Activated T-cell treated with anti-CD3 and anti-CD28 coated beads for 24 hours (primary cell): ENCODE measurements at regions not wholly inside any gene's neighbourhood (a gene's known extent, or its start where the extent isn't known, plus 50 kb on each side); places are given as distances from the start of the nearest gene placed in this dataset.

Experiments
- DNase-seq: peaks from one replicate; pipeline ENCODE4 v3.0.0-alpha.2; 2020; ENCODE audit warnings: low read depth

DNA sequence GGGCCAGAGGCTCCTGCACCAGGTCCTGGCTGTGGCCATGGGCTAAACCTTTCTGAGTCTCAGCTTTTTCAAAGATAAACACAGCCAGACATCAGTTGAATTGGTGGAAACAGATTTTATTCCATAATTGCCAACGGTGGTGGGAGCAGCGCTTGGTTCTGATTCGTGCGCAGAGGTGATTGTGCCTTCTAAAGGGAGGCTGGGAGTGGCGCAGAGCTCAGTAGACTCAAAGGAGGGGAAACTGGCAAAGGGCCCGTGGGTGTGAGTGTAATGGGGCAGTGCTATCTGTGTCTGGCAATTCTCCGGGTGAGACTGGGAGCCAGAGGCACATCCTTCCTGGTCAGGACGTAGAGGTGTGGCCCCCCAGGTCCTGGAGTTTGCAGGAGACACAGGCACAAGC is 169.4 kb upstream of the PPP1R26 start:
- no peak for DNase-seq

DNA sequence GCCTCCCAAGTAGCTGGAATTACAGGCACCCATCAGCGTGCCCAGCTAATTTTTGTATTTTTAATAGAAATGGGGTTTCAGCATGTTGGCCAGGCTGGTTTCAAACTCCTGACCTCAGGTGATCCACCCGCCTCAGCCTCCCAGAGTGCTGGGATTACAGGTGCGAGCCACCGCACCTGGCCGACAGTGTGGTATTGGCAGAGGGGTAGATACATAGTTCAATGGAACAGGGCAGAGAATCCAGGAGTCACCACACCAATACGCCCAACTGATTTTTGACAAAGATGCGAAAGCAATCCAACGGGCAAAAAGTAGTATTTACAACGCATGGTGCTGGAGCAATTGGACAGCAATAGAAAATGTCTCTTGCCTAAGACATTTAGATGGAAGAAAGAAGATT is 164.0 kb upstream of the PPP1R26 start:
- no peak for DNase-seq

DNA sequence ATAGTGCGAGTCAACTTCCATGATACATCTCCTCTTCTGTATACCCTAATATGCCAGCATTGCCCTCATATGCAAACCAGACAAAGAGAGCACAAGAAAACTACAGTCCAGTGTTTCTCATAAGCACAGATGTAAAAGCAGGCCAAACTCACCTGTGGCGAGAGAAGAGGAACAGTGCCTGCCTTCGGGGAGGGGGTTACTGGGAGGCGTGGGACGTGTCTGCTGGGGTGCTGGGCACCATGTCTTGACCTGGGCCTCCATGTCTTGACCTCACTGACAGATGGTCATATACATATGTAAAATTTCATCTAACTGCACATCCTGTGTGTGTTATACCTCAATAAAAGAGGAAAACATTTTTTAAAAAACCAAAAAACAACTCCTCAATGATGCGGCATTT is 159.3 kb upstream of the PPP1R26 start:
- DNase-seq: no peak

DNA sequence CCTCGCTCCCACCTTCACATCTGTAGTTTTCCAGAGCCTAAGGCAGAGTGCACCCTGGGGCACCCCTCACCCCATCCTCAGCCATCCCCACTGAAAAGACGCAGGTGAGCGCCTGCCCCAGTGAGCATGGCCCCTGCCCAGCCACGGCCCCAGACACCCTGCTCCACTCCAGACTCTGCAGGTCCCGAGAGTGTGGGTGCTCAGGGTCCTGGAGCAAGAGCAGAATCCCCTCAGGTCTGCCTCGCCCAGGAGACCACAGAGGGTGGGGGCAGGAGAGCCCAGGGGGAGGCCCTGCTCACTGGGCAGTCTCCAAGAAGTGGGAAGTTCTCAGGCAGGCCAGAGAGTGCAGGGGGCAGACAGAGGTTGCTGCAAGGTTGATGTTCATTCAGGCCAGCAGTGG is 158.6 kb upstream of the PPP1R26 start:
- DNase-seq: no peak

DNA sequence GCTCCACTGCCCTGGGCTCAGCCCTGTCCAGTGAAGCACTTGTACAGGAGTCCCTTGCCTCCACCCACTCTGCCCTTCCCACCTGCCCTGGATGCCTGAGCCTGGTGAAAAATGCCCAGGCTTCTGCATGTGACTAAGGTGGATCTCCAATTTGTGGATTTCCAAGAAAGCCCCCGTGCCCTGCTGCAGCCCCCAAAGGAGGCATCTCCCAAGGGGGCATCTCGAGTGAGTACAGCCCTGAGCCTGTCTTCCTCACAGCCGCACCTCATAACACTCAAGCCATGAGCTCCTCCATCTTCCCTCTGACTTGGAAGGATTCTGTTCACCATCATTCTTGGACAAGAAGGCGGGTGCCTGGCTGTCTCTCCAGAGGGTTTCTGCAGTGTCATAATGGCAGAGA is 158.0 kb upstream of the PPP1R26 start:
- DNase-seq: no peak

DNA sequence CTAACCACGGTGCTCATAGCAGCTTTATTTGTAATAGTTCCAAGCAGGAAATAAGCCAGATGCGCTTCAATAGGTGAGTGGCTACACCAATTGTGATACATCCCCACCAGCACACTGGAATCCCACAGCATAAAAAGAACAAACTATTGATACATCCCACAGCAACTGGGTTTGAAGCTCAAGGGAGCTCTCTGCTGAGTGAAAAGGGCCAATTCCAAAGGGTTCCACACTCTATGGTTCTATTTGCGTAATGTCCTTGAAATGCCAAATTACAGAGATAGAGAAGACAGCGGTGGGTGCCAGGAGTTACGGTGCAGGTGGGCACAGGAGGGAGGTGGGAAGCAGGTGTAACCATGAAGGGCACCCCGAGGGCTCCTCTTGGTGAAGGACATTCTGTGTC is 155.3 kb upstream of the PPP1R26 start:
- DNase-seq: no peak

DNA sequence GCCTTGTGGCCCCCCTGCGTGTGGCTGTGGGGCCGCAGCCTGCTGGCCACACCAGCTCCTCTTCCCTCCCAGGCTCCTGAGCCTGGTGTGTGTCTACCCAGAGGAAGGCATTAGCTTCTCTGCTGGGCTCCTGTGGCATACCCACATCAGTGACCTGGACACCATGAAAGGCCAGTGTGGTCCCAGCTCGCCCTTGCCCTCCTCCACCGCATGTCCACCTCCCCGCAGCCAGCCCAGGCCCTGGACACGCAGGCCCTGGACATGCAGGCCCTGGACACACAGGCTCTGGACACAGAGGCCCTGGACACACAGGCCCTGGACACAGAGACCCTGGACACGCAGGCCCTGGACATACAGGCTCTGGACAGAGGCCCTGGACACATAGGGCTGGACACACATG is 153.4 kb upstream of the PPP1R26 start:
- no peak for DNase-seq

DNA sequence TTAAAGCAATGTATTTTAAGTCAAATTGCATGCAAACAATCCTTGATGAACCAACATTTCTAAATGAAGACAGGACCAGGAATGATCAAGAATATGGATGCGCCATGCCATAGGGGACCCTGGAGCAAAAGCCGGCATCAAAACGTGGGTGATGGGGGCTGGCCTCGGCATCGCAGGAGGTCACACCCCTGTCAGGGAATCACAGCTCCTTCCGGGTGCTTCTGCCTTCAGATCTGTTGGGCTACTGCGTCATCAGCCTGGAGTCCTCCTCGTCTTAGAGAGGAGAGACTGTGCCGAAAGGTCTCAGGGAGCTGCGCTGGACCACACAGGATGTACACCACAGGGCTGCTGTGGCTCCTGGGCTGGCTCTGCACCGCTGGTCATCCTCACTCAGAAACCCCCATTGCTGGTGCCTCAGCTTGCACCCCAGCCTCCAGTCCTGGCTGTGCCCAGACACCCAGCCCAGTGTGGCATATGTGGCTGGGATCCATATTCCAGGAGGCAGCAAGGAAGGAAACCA is 152.9 kb upstream of the PPP1R26 start:
- no peak for DNase-seq

DNA sequence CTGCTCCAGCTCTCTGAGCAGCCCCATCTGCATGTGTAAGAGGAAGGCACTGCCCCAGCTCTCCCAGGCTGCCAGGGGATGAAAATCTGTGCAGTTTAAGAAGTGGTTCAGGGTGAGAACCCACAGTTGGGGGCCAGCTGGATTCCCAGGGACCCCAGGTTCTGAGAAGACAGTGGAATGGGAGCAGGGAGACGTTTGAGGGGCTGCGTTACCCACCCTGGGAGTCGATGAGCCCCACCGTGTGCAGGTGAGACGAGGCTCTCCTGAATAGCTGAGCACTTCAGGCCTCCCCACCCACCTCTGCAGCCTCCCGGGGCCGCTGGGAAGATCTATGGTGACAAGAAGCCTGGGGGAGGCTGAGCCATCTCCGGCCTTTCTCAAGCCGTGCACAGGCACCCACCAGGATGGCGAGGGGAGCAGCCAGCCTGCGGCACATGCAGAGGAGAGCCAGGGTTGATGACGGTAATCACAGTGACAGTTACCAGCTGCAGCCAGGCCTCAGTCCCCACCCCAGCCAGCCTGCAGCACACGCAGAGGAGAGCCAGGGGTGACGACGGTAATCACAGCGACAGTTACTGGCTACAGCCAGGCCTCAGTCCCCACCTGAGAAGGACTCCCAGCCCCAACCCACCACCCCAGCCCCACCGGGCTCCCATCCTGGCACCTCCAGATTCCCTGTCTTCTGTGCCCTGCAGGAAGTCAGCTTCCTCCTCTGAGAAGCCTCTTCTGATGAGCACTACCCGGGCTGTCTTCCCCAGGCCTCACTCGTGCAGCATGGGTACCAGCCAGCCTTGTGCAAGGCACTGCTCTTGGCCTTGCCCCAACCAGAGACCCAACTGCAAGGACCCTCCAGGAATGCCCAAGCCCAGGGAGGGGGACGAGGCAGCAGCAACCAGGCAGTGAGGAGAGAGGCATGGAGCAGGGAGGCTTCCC is 150.8 kb upstream of the PPP1R26 start:
- DNase-seq: no peak

DNA sequence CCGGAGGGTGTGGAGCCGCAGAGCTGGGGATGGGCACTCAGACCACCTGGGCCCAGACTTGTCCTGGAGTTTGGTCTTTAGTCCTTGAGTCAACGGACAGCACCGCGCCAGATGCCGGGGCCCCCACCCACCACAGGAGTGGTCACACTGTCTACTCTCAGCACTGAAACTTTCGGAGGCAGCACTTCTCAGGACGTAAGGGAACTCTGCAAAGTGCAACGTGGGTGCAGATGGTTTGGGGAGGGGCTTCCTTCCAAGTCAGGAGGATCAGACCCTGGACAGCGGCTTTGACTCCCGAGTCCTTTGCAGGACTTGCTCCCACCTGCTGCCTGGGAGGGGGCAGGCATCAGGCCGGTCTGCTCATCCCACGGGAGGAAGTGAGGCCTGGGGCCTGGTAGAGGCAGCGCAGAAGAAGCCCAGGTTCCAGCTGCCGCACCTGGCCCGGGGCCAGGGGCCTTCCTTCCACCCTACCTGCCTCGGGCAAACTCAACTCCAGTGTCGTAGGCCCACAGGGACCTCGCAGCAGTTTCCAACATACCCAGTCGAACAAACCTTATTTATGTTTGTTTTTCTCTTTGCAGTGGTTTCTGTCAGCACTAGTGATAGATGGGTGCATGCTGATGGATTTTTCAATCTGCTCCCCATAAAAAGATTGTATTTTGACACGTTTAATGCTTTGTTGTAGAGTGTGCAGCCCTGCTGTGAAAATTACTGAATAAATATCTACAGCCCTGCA is 149.8 kb upstream of the PPP1R26 start:
- DNase-seq: no peak

DNA sequence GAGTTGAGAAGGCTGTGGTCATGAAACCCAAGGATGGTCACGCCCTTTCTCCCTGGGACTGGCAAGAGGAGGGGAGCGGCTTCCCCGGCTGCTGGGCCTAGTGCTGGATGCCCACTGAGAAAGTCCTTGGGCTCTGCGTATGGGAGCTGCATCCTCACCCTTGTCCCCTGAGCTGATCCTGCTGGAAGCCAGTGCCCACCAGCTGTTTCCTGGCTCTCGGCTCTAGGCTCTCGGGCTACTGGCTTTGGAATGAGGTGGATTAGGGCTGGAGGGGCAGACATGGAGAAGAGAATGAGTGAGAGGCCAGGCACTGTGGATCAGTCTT is 149.3 kb upstream of the PPP1R26 start:
- DNase-seq: no peak

DNA sequence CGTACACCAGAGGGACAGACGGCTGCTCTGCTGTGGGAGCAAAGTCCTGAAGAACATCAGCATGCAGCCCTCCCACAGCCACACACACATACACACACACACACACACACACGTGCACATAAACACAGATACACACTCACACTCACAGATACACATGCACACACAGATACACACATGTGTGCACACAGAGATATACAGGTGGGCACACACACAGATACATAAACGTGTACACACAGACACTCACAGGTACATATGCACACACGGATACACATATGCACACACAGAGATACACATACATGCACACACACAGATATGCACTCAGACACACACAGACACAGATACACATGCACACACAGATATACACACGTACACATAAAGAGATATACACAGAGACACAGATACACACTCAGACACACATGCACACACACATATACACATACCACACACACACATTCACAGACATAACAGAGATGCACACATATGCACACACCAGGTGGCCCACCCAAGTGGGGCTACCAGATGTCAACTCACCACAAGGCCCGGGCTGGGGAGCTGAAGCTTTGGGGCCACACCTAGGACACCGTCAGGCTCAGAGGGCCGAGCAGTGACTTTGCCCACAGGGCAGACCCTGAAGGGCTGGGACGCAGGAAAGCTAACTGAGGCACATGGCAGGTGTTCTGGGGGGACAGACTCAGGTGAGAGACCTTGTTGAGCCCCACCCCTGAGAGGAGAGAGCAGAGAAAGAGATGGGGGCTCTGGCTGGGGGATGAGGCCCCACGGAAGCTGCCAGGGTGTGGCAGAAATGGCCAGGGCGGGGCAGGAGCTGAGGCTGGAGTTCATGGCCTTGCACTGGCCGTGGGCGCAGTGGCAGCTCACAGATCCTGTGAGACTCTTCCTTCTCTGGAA is 148.6 kb upstream of the PPP1R26 start:
- no peak for DNase-seq

DNA sequence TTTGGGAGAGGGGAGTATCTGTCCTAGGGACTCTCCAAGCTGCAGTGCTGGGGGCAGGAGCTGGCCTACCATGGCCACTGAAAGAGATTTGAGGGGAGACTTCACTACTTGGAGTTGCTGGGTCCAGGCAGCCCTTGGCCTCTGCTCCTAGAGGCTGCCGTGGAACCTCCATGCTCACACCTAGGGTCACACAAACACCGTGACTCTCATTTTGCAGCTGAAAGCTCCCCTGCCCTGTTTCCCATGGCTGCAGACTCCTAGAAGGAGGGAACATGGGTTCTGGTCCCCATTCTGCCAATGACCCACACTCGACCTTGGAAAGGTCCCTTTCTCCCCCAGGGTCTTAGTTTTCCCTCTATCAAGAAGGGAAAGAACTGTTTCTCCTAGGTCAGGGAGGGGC is 147.1 kb upstream of the PPP1R26 start:
- no peak for DNase-seq

DNA sequence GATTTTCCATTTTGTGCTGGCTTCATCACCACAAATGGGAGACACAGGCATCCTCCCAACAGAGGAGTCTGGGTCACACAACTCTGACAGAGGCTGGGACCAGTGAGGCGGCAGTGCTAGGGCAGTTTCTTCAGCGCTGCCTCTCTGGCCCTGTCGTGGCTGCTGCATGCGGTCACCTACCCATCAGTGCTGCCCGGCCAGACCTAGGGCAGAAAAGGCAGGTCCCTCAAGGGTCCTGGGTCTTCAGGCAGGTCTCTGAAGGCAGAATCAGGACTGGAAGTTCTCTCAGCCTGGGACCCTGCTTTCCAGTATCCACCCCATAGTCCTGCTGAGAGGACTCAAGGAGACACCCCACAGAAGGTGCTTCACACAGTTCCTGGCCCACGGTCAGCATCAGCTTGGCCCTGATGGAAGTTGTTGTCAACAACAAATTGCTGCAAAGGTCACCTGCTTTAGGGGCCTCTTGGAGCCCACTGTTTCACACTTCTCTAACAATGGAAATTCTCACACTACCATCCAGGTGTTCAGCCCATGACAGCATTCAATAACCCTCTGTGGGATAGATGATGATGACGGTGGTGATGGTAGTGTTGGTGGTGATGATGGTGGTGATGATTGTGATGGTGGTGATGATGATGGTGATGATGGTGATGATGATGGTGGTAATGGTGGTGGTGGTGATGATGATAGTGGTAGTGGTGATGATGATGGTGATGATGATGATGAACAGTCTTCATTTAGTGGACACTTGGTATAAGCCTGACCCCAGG is 146.4 kb upstream of the PPP1R26 start:
- no peak for DNase-seq

DNA sequence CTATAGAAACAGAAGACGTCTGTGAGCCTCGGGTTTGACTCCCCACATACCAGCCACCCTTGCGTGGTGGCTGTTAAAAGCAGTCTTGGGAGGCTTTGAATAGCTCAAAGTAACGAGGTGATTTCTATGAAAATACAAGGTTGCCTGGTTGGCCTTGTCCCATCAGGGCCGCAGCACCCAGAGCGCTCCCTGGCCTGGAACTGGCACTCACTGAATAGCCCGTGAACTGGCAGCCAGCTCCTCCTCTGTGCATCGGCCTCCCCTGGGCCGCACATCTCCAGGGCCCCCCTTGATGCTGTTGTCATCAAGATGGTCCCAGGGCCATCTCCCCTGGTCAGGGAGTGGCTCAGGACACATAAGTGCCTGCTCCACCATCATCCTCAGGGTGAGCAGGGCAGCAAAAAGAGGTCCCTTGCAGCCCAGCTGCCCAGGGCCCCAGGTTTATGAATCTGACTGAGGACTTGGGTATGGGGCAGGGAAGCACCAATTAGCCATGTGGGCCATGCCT is 144.6 kb upstream of the PPP1R26 start:
- DNase-seq: no peak

DNA sequence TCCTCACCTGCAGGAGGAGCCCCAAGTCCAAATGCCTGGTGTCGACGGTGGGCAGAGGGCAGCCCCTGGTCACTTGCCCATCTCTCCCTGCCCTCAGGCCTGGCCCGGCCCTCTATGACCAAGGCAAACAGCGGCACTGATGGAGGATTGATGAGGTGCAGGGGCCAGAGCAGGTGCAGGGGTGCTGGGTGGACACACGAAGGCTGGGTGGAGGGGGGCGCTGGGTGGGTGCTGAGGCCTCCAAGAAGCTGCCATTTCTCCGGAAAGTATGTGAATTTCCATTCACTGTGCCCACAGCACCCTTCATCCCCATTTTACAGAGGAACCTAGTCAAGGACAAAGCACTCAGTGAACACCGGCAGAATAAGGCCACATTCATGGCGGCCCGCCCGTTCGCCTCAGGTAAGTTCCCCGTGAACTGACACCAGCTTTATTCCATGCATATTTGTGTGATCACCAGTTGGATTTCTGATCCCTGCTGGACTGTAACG is 143.8 kb upstream of the PPP1R26 start:
- DNase-seq: no peak

DNA sequence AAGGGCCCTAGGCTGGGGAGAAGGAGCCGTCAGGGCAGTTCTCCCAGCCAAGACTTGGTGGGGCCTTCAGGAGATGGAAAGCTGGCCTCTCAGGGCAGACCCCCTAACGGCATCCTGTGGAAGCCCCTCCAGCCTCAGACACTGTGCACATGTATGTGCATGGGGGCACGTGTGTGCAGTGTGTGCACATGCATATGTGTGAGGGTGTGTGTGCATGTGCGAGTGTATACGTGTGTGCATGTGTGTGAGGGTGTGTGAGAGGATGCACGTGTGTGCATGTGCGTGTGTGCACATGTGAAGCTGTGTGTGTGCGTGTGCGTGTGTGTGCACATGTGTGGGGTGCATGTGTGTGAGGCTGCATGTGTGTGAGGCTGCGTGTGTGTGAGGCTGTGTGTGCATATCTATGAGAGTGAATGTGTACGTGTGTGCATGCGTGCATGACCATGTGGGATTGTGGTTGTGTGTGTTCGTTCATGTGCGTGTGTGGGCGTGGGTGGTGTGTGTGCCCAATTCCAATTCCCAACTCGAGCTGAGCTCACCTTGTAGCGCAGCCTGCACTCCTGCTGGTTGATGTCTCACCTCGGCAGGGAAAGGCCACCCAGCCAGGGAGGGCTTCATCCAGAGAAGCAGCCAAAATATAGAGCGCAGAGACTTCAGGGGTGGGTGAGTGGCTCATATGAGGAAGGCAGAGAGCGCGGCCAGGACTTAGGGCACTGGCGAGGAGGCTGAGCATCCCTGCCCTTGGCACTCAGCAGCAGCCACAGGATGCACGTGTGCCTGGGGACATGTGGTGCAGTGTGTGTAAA is 142.7 kb upstream of the PPP1R26 start:
- DNase-seq: no peak

DNA sequence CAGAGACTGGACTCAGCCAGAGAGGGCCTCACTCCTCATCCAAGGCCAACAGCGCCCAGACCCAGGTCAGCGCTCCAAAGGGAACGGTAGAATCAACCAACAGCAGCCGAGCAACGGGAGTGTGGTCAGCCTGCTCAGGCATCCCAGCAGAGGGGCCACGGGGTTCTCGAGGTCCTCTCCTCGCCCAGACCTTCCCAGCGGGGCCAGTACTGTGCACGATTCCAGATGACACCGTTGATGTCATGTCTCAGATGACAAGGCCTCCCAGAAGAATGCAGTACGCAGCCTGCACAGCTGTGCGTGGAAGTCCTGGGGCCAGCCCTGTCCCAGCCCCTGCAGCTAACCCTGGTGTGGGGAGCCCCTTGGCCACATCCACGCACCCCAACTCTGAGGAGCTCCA is 141.0 kb upstream of the PPP1R26 start:
- no peak for DNase-seq

DNA sequence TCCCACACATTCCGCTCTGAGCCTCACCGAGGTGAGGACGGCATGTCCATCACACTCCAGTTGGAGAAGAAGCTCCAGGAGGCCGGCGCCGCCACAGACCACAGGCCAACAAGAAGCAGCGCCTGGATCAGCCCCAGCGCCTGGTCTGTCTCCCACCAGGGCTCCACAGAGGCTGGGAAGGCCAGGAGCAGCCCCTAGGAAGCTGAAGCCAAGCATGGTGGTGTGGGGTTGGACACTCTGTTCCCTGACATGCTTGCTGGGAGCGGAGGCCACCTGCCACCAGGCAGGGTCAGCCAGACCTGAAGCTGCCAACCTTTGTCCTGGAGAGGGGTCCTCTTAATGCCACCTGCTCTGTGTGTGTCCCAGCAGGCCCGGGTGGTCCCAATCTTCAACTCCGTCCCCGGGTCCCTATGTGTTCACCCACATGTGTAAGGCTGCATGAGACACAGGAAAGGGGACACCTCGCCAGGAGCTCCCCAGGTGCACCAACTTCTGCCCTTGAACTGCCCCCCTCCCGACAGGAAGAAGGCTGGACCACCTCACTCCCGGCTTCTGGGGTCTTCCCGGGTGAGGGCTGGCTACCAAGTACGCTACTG is 140.1 kb upstream of the PPP1R26 start:
- DNase-seq: no peak

DNA sequence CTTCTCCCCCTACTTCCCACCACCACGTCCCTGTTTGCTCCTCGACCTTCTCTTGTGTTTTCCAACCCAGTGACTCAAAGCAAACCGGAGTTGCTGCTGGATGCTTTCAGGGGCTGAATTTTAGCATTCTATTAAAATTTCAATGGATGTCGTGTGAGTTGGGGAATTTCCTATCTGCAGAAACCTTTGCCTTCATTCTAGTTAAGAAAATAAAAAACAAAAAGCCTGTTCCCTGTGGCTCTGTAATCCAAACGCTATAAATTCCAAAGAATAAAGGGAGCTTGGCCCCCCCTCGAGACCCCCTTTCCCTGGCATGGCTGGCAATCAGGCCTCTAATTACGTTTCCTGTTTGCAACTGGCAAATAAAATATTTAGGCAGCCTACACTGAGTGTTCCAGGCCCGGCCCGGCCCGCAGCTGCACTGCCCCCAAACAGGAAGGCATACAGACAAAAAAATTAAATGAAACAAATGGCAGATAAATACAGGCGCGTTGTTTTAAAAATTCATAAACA is 139.4 kb upstream of the PPP1R26 start:
- DNase-seq: no peak
